ENCODE measurements at regions not wholly inside any gene's neighbourhood (a gene's known extent, or its start where the extent isn't known, plus 50 kb on each side); places are given as distances from the start of the nearest gene placed in this dataset.
A peak's percentile ranks its signal among the peaks of the same experiment; 100 is the strongest.

DNA sequence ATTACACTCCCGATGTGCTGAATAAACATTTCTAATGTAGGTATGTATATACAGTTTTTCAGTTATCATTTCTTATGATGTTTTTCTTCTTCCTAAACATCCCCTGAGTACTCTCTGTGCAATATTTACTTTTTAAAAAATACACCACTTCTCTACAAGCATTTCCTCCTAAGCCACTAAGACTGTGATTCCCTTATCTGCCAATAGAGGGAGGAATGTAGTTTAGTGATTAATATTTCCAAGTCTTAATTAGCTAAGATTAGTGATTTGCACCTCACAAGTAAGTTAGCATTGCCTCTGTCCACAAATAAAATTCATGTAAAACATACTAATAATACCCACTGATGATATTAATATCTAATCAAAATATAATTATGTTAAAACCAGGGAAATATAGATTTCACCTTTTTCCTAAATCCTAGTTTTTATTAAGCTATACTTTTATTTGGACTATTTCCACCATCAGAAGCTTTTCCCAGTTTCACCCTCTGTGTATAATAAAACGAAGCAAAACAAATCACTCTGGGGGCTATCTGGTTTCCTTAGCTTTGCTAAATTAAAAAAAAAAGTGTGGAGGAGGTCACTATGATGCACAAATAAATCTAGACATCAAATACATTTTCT is 909.1 kb downstream of the FAT4 start:
- TF ChIP-seq, protein P1, sequence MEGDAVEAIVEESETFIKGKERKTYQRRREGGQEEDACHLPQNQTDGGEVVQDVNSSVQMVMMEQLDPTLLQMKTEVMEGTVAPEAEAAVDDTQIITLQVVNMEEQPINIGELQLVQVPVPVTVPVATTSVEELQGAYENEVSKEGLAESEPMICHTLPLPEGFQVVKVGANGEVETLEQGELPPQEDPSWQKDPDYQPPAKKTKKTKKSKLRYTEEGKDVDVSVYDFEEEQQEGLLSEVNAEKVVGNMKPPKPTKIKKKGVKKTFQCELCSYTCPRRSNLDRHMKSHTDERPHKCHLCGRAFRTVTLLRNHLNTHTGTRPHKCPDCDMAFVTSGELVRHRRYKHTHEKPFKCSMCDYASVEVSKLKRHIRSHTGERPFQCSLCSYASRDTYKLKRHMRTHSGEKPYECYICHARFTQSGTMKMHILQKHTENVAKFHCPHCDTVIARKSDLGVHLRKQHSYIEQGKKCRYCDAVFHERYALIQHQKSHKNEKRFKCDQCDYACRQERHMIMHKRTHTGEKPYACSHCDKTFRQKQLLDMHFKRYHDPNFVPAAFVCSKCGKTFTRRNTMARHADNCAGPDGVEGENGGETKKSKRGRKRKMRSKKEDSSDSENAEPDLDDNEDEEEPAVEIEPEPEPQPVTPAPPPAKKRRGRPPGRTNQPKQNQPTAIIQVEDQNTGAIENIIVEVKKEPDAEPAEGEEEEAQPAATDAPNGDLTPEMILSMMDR (IDR thresholded peaks at IDR 0.05) = peak in 5 of 6 experiments; percentile 17 to 46 (median 39)
- TF ChIP-seq POLR2AphosphoS5 (IDR thresholded peaks at IDR 0.05) = no peak
- TF ChIP-seq POLR2A (IDR thresholded peaks at IDR 0.05) = no peak
